Keratinocyte (primary cell): ENCODE measurements at regions not wholly inside any gene's neighbourhood (a gene's known extent, or its start where the extent isn't known, plus 50 kb on each side); places are given as distances from the start of the nearest gene placed in this dataset.

Experiments used
- DNase-seq: peaks from one replicate; pipeline ENCODE4 v3.0.0-alpha.2; 2011; ENCODE audit warnings: low read depth, missing footprints, low spot score
- FAIRE-seq: peaks from 2 replicates; lab custom pipeline; 2011; peaks lifted over from hg19 to GRCh38; lab: Jason Lieb, UNC
- H2AFZ ChIP-seq: 2 replicates; pipeline ENCODE4 v1.6.0; 2012; ENCODE audit warnings: low read length, control low read depth, inconsistent platforms; ENCODE audit not compliant: control insufficient read depth
- H3K27ac ChIP-seq: 2 replicates; pipeline ENCODE4 v1.5.1; 2011; ENCODE audit warnings: low read length; ENCODE audit not compliant: control insufficient read depth, insufficient read depth
- H3K27me3 ChIP-seq: 3 replicates; pipeline ENCODE4 v1.6.0; 2011; ENCODE audit warnings: low read length; ENCODE audit not compliant: control insufficient read depth, insufficient read depth; ENCODE audit errors: extremely low read depth
- H3K36me3 ChIP-seq, 2 experiments: 2 replicates in 1 of 2; 3 replicates in 1 of 2; pipeline ENCODE4 v1.5.1; 2011; ENCODE audit warnings: low read length in 2 of 2, mild to moderate bottlenecking in 1 of 2; ENCODE audit not compliant: control insufficient read depth in 2 of 2, insufficient read depth in 2 of 2; ENCODE audit errors: extremely low read depth in 1 of 2
- H3K4me1 ChIP-seq: 3 replicates; pipeline ENCODE4 v1.5.1; 2011; ENCODE audit warnings: low read length; ENCODE audit not compliant: control insufficient read depth, insufficient read depth; ENCODE audit errors: extremely low read depth
- H3K4me2 ChIP-seq: 3 replicates; pipeline ENCODE4 v1.6.0; 2011; ENCODE audit warnings: low read depth, low read length; ENCODE audit not compliant: control insufficient read depth, insufficient read depth; ENCODE audit errors: extremely low read depth
- H3K4me3 ChIP-seq, 3 experiments: fragments of 200-600 bp in 1 of 3; sonication (generic) in 1 of 3; 2 replicates in 2 of 3; 3 replicates in 1 of 3; pipeline ENCODE4 v1.5.1; 2011 to 2016; ENCODE audit warnings: low read length in 3 of 3, mild to moderate bottlenecking in 3 of 3, control low read depth in 2 of 3, inconsistent platforms in 1 of 3, low read depth in 1 of 3, mixed read lengths in 1 of 3, mixed run types in 1 of 3, moderate library complexity in 1 of 3; ENCODE audit not compliant: control insufficient read depth in 2 of 3, insufficient read depth in 2 of 3; ENCODE audit errors: extremely low read depth in 1 of 3
- H3K79me2 ChIP-seq: 2 replicates; pipeline ENCODE4 v1.6.0; 2012; ENCODE audit warnings: low read length; ENCODE audit not compliant: control insufficient read depth, insufficient read depth
- H3K9ac ChIP-seq: 3 replicates; pipeline ENCODE4 v1.6.0; 2011; ENCODE audit warnings: low read length; ENCODE audit not compliant: control insufficient read depth, insufficient read depth; ENCODE audit errors: extremely low read depth
- H3K9me1 ChIP-seq: 3 replicates; pipeline ENCODE4 v1.6.0; 2011; ENCODE audit warnings: low read length; ENCODE audit not compliant: control insufficient read depth, insufficient read depth; ENCODE audit errors: extremely low read depth
- H3K9me3 ChIP-seq: 2 replicates; pipeline ENCODE4 v1.5.1; 2012; ENCODE audit warnings: low read depth, low read length; ENCODE audit not compliant: control insufficient read depth
- H4K20me1 ChIP-seq: 3 replicates; pipeline ENCODE4 v1.6.0; 2011; ENCODE audit warnings: low read length; ENCODE audit not compliant: control insufficient read depth, insufficient read depth; ENCODE audit errors: extremely low read depth
- CTCF ChIP-seq, 3 experiments: IDR thresholded peaks in 1 of 3; conservative IDR thresholded peaks in 1 of 3; optimal IDR thresholded peaks in 1 of 3; 2 replicates in 2 of 3; 3 replicates in 1 of 3; pipeline versions ENCODE3 to v1.5.1; 2011; ENCODE audit warnings: low read length in 3 of 3, mild to moderate bottlenecking in 3 of 3, moderate library complexity in 2 of 3, control low read depth in 1 of 3, inconsistent platforms in 1 of 3; ENCODE audit not compliant: insufficient read depth in 2 of 3; ENCODE audit errors: extremely low read depth in 1 of 3
- EZH2 ChIP-seq: IDR thresholded peaks from one replicate; pipeline ENCODE4 v1.6.1; 2012; ENCODE audit warnings: inconsistent platforms, mild to moderate bottlenecking, low read length, moderate library complexity
- dilution Hi-C: fragments of 300-500 bp; cut with MboI; formaldehyde crosslinking; loops from one replicate; pipeline ENCODE4 v1.7.0; 2020; ENCODE audit warnings: low sequenced_read_pairs; ENCODE audit not compliant: extremely low pct_ligation_motif_present

DNA sequence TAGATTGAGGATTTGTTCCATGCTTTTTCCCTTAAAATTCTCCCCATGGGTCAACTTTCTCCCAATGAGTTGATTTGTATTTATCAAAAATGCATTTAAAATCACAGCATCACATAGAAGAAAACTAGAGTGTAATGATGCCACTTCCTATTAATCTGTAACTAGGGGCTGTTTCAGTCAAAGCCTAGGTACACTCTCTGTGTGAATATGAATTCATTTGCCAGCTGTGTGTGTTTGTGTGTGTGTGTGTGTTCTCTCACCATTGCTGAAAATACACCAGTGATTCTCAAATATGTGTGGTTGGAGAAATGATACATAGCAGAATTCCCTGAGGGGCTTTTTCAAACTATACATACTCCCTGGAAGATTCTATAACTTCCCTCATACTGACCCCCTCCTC lies 546.5 kb downstream of the KLHL13 start:
- H3K27me3 ChIP-seq = no peaks in the 10 kb centered on the region
- H3K79me2 ChIP-seq = no peaks in the 10 kb centered on the region
- H3K4me1 ChIP-seq = no peaks in the 10 kb centered on the region
- H3K9ac ChIP-seq = no peak overlapping the region
- H4K20me1 ChIP-seq = no peaks in the 10 kb centered on the region
- no peak for TF ChIP-seq CTCF (optimal IDR thresholded peaks at IDR 0.05 in 1 of 3, IDR thresholded peaks at IDR 0.05 in 1 of 3, conservative IDR thresholded peaks at IDR 0.05 in 1 of 3; ENCODE audit: extremely low read depth in 1 of 3, insufficient read depth in 2 of 3, low read length in 3 of 3)
- no peak for TF ChIP-seq EZH2
- no peak overlapping the region for H3K4me2 ChIP-seq
- H2AFZ ChIP-seq = no peak overlapping the region
- no peaks in the 10 kb centered on the region for H3K9me3 ChIP-seq
- H3K36me3 ChIP-seq = no peaks in the 10 kb centered on the region
- FAIRE-seq = no peak
- DNase-seq = no peak
- dilution Hi-C loops = no loop called here
- no peak overlapping the region for H3K4me3 ChIP-seq
- no peaks in the 10 kb centered on the region for H3K9me1 ChIP-seq
- H3K27ac ChIP-seq = no peak overlapping the region

- Histone ChIP-seq H3K4me3 (no peak overlapping the region), H3K9me3 (no peaks in the 10 kb centered on the region), H2AFZ (no peak overlapping the region), H3K27ac (no peak overlapping the region), H3K36me3 (no peaks in the 10 kb centered on the region), H3K4me2 (no peak overlapping the region), H3K4me1 (no peaks in the 10 kb centered on the region), H3K79me2 (no peaks in the 10 kb centered on the region), H3K9ac (no peak overlapping the region), H4K20me1 (no peaks in the 10 kb centered on the region), H3K9me1 (no peaks in the 10 kb centered on the region), H3K27me3 (no peaks in the 10 kb centered on the region)
- no peak for FAIRE-seq
- DNase-seq = no peak
- dilution Hi-C loops = no loop called here
- TF ChIP-seq CTCF (optimal IDR thresholded peaks at IDR 0.05 in 1 of 3, IDR thresholded peaks at IDR 0.05 in 1 of 3, conservative IDR thresholded peaks at IDR 0.05 in 1 of 3; ENCODE audit: extremely low read depth in 1 of 3, insufficient read depth in 2 of 3, low read length in 3 of 3) (no peak), EZH2 (no peak)
Observed at GRCh38 chrX:117568238-117568637, 548.4 kb downstream of the KLHL13 start.
